CD4-positive, alpha-beta T cell treated with Interleukin-10 for 1 hour (primary cell): ENCODE measurements at regions not wholly inside any gene's neighbourhood (a gene's known extent, or its start where the extent isn't known, plus 50 kb on each side); places are given as distances from the start of the nearest gene placed in this dataset.

ENCODE experiments used
- DNase-seq: peaks from one replicate; pipeline ENCODE4 v3.0.0-alpha.2; 2020

GRCh38 chr7:41633690-41634089 is 69.2 kb downstream of the INHBA start:
- DNase-seq, result no peak

- peak; percentile 8 for DNase-seq
These were observed 72.1 kb downstream of the INHBA start for GRCh38 chr7:41630741-41631140.

- DNase-seq, result no peak
These were observed 73.2 kb downstream of the INHBA start for GRCh38 chr7:41629711-41630111.

- no peak for DNase-seq
These were observed 74.0 kb downstream of the INHBA start for GRCh38 chr7:41628901-41629300.

- DNase-seq, result no peak
These were observed 75.1 kb downstream of the INHBA start for GRCh38 chr7:41627645-41628298.

GRCh38 chr7:41624818-41625217 is 78.1 kb downstream of the INHBA start:
- no peak for DNase-seq

- DNase-seq, result no peak
These were observed 80.7 kb downstream of the INHBA start for GRCh38 chr7:41621953-41622831.

- no peak for DNase-seq
These were observed 84.9 kb downstream of the INHBA start for GRCh38 chr7:41617987-41618386.

GRCh38 chr7:41612798-41613197 is 90.1 kb downstream of the INHBA start:
- DNase-seq, result no peak

- no peak for DNase-seq
These were observed 90.5 kb downstream of the INHBA start for GRCh38 chr7:41612386-41612785.

GRCh38 chr7:41608447-41608846 is 94.4 kb downstream of the INHBA start:
- no peak for DNase-seq

GRCh38 chr7:41603985-41604384 is 98.9 kb downstream of the INHBA start:
- DNase-seq, result no peak

- DNase-seq, result no peak
These were observed 103.1 kb downstream of the INHBA start for GRCh38 chr7:41599760-41600159.

- no peak for DNase-seq
These were observed 110.1 kb downstream of the INHBA start for GRCh38 chr7:41592794-41593193.

GRCh38 chr7:41592236-41592635 is 110.7 kb downstream of the INHBA start:
- no peak for DNase-seq

- DNase-seq, result no peak
These were observed 111.9 kb downstream of the INHBA start for GRCh38 chr7:41590986-41591385.

- DNase-seq, result no peak
These were observed 114.5 kb downstream of the INHBA start for GRCh38 chr7:41588341-41588740.

GRCh38 chr7:41586931-41587640 is 115.8 kb downstream of the INHBA start:
- DNase-seq, result no peak

GRCh38 chr7:41584746-41585145 is 118.1 kb downstream of the INHBA start:
- DNase-seq, result no peak

GRCh38 chr7:41582116-41582515 is 120.8 kb downstream of the INHBA start:
- DNase-seq, result no peak

GRCh38 chr7:41581041-41581440 is 121.8 kb downstream of the INHBA start:
- DNase-seq, result no peak

GRCh38 chr7:41579961-41580935 is 122.6 kb downstream of the INHBA start:
- DNase-seq, result no peak

- DNase-seq, result no peak
These were observed 124.2 kb downstream of the INHBA start for GRCh38 chr7:41578700-41579099.
